ENCODE measurements at regions not wholly inside any gene's neighbourhood (a gene's known extent, or its start where the extent isn't known, plus 50 kb on each side); places are given as distances from the start of the nearest gene placed in this dataset.
A peak's percentile ranks its signal among the peaks of the same experiment; 100 is the strongest.

- H3K4me3 ChIP-seq (ENCODE audit: low read length): no peak overlapping the region
- no peak for DNase-seq (ENCODE audit: low read depth)
- TF ChIP-seq CTCF (conservative IDR thresholded peaks at IDR 0.05; ENCODE audit: low read depth, low read length): no peak
Observed at GRCh38 chr3:180092889-180093288, 56.2 kb upstream of the PEX5L start.

- no peak for DNase-seq (ENCODE audit: low read depth)
- no peak overlapping the region for H3K4me3 ChIP-seq (ENCODE audit: low read length)
- no peak for TF ChIP-seq CTCF (conservative IDR thresholded peaks at IDR 0.05; ENCODE audit: low read depth, low read length)
Observed at GRCh38 chr3:180093535-180093934, 56.8 kb upstream of the PEX5L start.

- no peak overlapping the region for H3K4me3 ChIP-seq (ENCODE audit: low read length)
- TF ChIP-seq CTCF (conservative IDR thresholded peaks at IDR 0.05; ENCODE audit: low read depth, low read length): no peak
- DNase-seq (ENCODE audit: low read depth): no peak
Observed at GRCh38 chr3:180097626-180098025, 60.9 kb upstream of the PEX5L start.

- no peak overlapping the region for H3K4me3 ChIP-seq (ENCODE audit: low read length)
- no peak for TF ChIP-seq CTCF (conservative IDR thresholded peaks at IDR 0.05; ENCODE audit: low read depth, low read length)
- peak; percentile 13 for DNase-seq (ENCODE audit: low read depth)
Observed at GRCh38 chr3:180102134-180102533, 65.4 kb upstream of the PEX5L start.

GRCh38 chr3:180102604-180103003 is 65.9 kb upstream of the PEX5L start:
- TF ChIP-seq CTCF (conservative IDR thresholded peaks at IDR 0.05; ENCODE audit: low read depth, low read length): no peak
- DNase-seq (ENCODE audit: low read depth): no peak
- no peak overlapping the region for H3K4me3 ChIP-seq (ENCODE audit: low read length)

GRCh38 chr3:180116203-180116602 is 79.5 kb upstream of the PEX5L start:
- TF ChIP-seq CTCF (conservative IDR thresholded peaks at IDR 0.05; ENCODE audit: low read depth, low read length): no peak
- DNase-seq (ENCODE audit: low read depth): no peak
- no peak overlapping the region for H3K4me3 ChIP-seq (ENCODE audit: low read length)

- no peak for TF ChIP-seq CTCF (conservative IDR thresholded peaks at IDR 0.05; ENCODE audit: low read depth, low read length)
- no peak overlapping the region for H3K4me3 ChIP-seq (ENCODE audit: low read length)
- DNase-seq (ENCODE audit: low read depth): no peak
Observed at GRCh38 chr3:180116658-180117057, 79.9 kb upstream of the PEX5L start.

Measured in retinal pigment epithelial cell (primary cell).